K562 (cell line): ENCODE measurements at regions not wholly inside any gene's neighbourhood (a gene's known extent, or its start where the extent isn't known, plus 50 kb on each side); places are given as distances from the start of the nearest gene placed in this dataset.

ENCODE experiments used
- ATAC-seq: fragments of 200-7000 bp; cut with Tn5 transposase; 3 replicates; pipeline ENCODE4 v1.9.1; 2020; ENCODE audit warnings: moderate library complexity
- BruUV-seq: library from RNA; stranded (reverse); fragments of 400-500 nt; replicated peaks from 2 replicates; lab custom pipeline; 2021; lab: Mats Ljungman, UMichigan
- CTCF ChIA-PET: fragments of 300-600 bp; formaldehyde crosslinking; extraction: SDS; loops from one replicate; lab custom pipeline; 2021; ENCODE audit warnings: low intra/inter-chr PET ratio; lab: Yijun Ruan, JAX
- POLR2A ChIA-PET: fragments of 300-600, 350-650 bp; sonication (Branson Sonifier 250); formaldehyde crosslinking; extraction: SDS; loops from one replicate; lab custom pipeline; 2021; ENCODE audit warnings: antibody characterized with exemption, inconsistent platforms; lab: Yijun Ruan, JAX
- DNase-seq, 4 experiments: peaks; one replicate each; pipeline versions ENCODE4 v3.0.0 to v3.0.0-alpha.2; 2011 to 2018; ENCODE audit warnings: low spot score in 3 of 4, mixed read lengths in 3 of 4; ENCODE audit errors: extremely low read depth in 1 of 4
- FAIRE-seq: peaks from 2 replicates; lab custom pipeline; 2011; peaks lifted over from hg19 to GRCh38; lab: Jason Lieb, UNC
- H2AFZ ChIP-seq: 2 replicates; pipeline ENCODE4 v1.6.0; 2011; ENCODE audit warnings: low read depth, low read length, control low read depth, inconsistent platforms
- H3K27ac ChIP-seq: fragments of 200-600 bp; 3 replicates; pipeline ENCODE4 v1.8.0; 2011; ENCODE audit warnings: low read depth, mild to moderate bottlenecking, control low read depth, inconsistent platforms, low read length, moderate library complexity, mixed read lengths; ENCODE audit errors: extremely low read depth
- H3K27me3 ChIP-seq, 2 experiments: fragments of 300-600 bp in 1 of 2; 2 replicates in 1 of 2; 3 replicates in 1 of 2; pipeline versions ENCODE4 v1.6.0 to v1.8.0; 2011; ENCODE audit warnings: inconsistent platforms in 2 of 2, low read length in 2 of 2, mild to moderate bottlenecking in 1 of 2, mixed read lengths in 1 of 2, moderate library complexity in 1 of 2; ENCODE audit not compliant: control insufficient read depth in 2 of 2, insufficient read depth in 2 of 2
- H3K36me3 ChIP-seq: fragments of 300-600 bp; 3 replicates; pipeline ENCODE4 v1.8.0; 2011; ENCODE audit warnings: mild to moderate bottlenecking, low read length, inconsistent platforms; ENCODE audit not compliant: control insufficient read depth, insufficient read depth
- H3K4me1 ChIP-seq, 2 experiments: fragments of 200-600 bp in 1 of 2; replicated peaks in 1 of 2; 2 replicates in 1 of 2; 3 replicates in 1 of 2; pipeline versions ENCODE4 v1.5.1 to v1.8.0; 2011; ENCODE audit warnings: inconsistent platforms in 2 of 2, low read length in 2 of 2, mild to moderate bottlenecking in 1 of 2, mixed read lengths in 1 of 2, moderate library complexity in 1 of 2; ENCODE audit not compliant: control insufficient read depth in 2 of 2, insufficient read depth in 2 of 2
- H3K4me2 ChIP-seq: 2 replicates; pipeline ENCODE4 v1.6.1; 2011; ENCODE audit warnings: low read length, control low read depth, inconsistent platforms, mixed read lengths; ENCODE audit not compliant: insufficient read depth
- H3K4me3 ChIP-seq: fragments of 200-600 bp; sonication (generic), shearing (Covaris generic); 2 replicates; pipeline ENCODE4 v1.5.1; 2016; ENCODE audit warnings: control low read depth, inconsistent platforms
- H3K79me2 ChIP-seq: fragments of 200-600 bp; 3 replicates; pipeline ENCODE4 v1.8.0; 2011; ENCODE audit warnings: low read length, inconsistent platforms; ENCODE audit not compliant: control insufficient read depth, insufficient read depth
- H3K9ac ChIP-seq, 2 experiments: 2 replicates each; pipeline versions ENCODE4 v1.6.0 to v1.6.1; 2011; ENCODE audit warnings: low read depth in 2 of 2, low read length in 2 of 2, control low read depth in 1 of 2, inconsistent platforms in 1 of 2, mild to moderate bottlenecking in 1 of 2, mixed read lengths in 1 of 2; ENCODE audit not compliant: insufficient read depth in 1 of 2
- H3K9me1 ChIP-seq: one replicate; pipeline ENCODE4 v1.6.0; 2011; ENCODE audit warnings: inconsistent platforms, mild to moderate bottlenecking, low read length, moderate library complexity; ENCODE audit not compliant: control insufficient read depth, insufficient read depth
- H3K9me3 ChIP-seq: replicated peaks from 2 replicates; pipeline ENCODE4 v1.5.1; 2011; ENCODE audit warnings: low read depth, low read length, inconsistent platforms; ENCODE audit not compliant: control insufficient read depth, insufficient read depth
- H4K20me1 ChIP-seq: replicated peaks from 2 replicates; pipeline ENCODE4 v1.6.1; 2011; ENCODE audit warnings: low read length, inconsistent platforms, mixed read lengths; ENCODE audit not compliant: control insufficient read depth, insufficient read depth
- CBFA2T2 ChIP-seq: fragments of 450-650 bp; conservative IDR thresholded peaks from 2 replicates; pipeline ENCODE4 v1.6.1; 2017; ENCODE audit warnings: mild to moderate bottlenecking
- CREM ChIP-seq: IDR thresholded peaks from 2 replicates; pipeline ENCODE4 v1.6.1; 2014; ENCODE audit warnings: antibody characterized with exemption, low read depth
- ETV5 ChIP-seq: sonication (generic); formaldehyde crosslinking; IDR thresholded peaks from 2 replicates; pipeline ENCODE4 v1.4.0; 2020; ENCODE audit warnings: low read depth, mild to moderate bottlenecking, missing genetic modification reagents
- MTA2 ChIP-seq: fragments of 450-650 bp; IDR thresholded peaks from 2 replicates; pipeline ENCODE4 v1.6.1; 2016; ENCODE audit warnings: low read depth
- NCOA6 ChIP-seq: fragments of 450-650 bp; IDR thresholded peaks from 2 replicates; pipeline ENCODE4 v1.6.1; 2017; ENCODE audit warnings: mild to moderate bottlenecking
- PHF21A ChIP-seq: fragments of 450-650 bp; IDR thresholded peaks from 2 replicates; pipeline ENCODE4 v1.6.1; 2017; ENCODE audit warnings: low read depth, borderline replicate concordance
- PTRF ChIP-seq: fragments of 450-650 bp; IDR thresholded peaks from 2 replicates; pipeline ENCODE4 v1.6.1; 2016; ENCODE audit warnings: mild to moderate bottlenecking, missing genetic modification characterization, missing compliant biosample characterization
- RUNX1 ChIP-seq: sonication (generic); IDR thresholded peaks from 2 replicates; pipeline ENCODE4 v1.6.1; 2016; ENCODE audit warnings: antibody characterized with exemption, low read depth
- SIN3B ChIP-seq: fragments of 450-650 bp; IDR thresholded peaks from 2 replicates; pipeline ENCODE4 v1.6.1; 2017; ENCODE audit warnings: low read depth, mild to moderate bottlenecking, moderate library complexity
- SMARCC2 ChIP-seq: fragments of 450-650 bp; IDR thresholded peaks from 2 replicates; pipeline ENCODE4 v1.6.1; 2017; ENCODE audit warnings: antibody characterized with exemption, moderate library complexity, mild to moderate bottlenecking, low read depth
- TFAM ChIP-seq: fragments of 250-450 bp; sonication (Bioruptor Pico); conservative IDR thresholded peaks from 2 replicates; pipeline ENCODE4 v1.5.0; 2021; ENCODE audit warnings: mild to moderate bottlenecking, moderate library complexity
- ZC3H11A ChIP-seq: IDR thresholded peaks from 2 replicates; pipeline ENCODE4 v1.6.1; 2012; ENCODE audit warnings: low read depth, low read length, improper control_type of control experiment
- ZNF408 ChIP-seq: fragments of 250-450 bp; sonication (Bioruptor Pico); IDR thresholded peaks from 2 replicates; pipeline ENCODE4 v1.4.0; 2020; ENCODE audit warnings: low read depth, mild to moderate bottlenecking, moderate library complexity
- ZNF445 ChIP-seq: fragments of 250-450 bp; sonication (Bioruptor Pico); IDR thresholded peaks from 2 replicates; pipeline ENCODE4 v1.4.0; 2020; ENCODE audit warnings: low read depth, mild to moderate bottlenecking, moderate library complexity
- ZNF77 ChIP-seq: fragments of 250-450 bp; sonication (Bioruptor Pico); IDR thresholded peaks from 2 replicates; pipeline ENCODE4 v1.5.0; 2020
- WGBS: fragments of 100-300 bp; shearing (Covaris generic); methylation state at CpG from one replicate; pipeline ENCODE4 v1.1.6; 2016; ENCODE audit warnings: low coverage, mixed read lengths; ENCODE audit not compliant: insufficient coverage; ENCODE audit errors: missing lambda C conversion rate; 5-methylcytosine and 5-hydroxymethylcytosine counted together
- in situ Hi-C: fragments of 300-500 bp; cut with MboI; formaldehyde crosslinking; loops from 4 replicates; pipeline ENCODE4 v1.15.0; 2018; ENCODE audit warnings: inconsistent platforms, mixed read lengths
- intact Hi-C: fragments of 100-400 bp; cut with micrococcal nuclease; formaldehyde crosslinking; loops from 2 replicates; pipeline ENCODE4 v1.14.2; 2022
- TF ChIP-seq, protein P1 (sequence below): sonication (generic); formaldehyde crosslinking; IDR thresholded peaks from 2 replicates; pipeline ENCODE4 v1.8.1; 2023; ENCODE audit warnings: mild to moderate bottlenecking, missing genetic modification reagents
- TF ChIP-seq, protein P2 (sequence below): sonication (generic); formaldehyde crosslinking; IDR thresholded peaks from 2 replicates; pipeline ENCODE4 v1.8.0; 2022; ENCODE audit warnings: missing genetic modification reagents, mild to moderate bottlenecking, moderate library complexity, borderline replicate concordance

DNA sequence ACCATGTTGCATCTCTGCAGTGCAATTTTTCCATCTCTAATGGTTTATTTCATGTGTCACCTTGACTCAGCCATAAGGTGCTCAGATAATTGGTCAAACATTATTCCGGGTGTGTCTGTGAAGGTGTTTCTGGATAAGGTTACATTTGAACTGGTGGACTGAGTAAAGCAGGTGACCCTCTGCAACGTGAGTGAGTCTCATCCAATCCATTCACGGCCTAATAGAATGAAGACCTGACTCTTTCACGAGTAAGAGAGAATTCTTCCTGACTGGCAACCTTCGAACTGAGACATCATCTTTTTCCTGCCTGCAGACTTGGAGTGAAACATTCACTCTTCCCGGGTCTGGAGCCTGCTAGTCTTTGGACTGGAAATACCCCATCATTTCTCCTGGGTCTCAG, 77.1 kb upstream of the SLC22A23 start:
- intact Hi-C loops (no loop called here), in situ Hi-C loops (no loop called here)
- FAIRE-seq (no peak), ATAC-seq (no peak), DNase-seq (no peak)
- peaks cover 54 to 79% of the 10 kb centered on the region in 2 experiments for H3K27me3 ChIP-seq
- ChIA-PET POLR2A (no interaction called here), CTCF (no interaction called here)
- no peaks in the 10 kb centered on the region for H3K36me3 ChIP-seq
- H3K79me2 ChIP-seq: no peaks in the 10 kb centered on the region
- H3K9me1 ChIP-seq: no peaks in the 10 kb centered on the region
- 0 out of 2 replicates have a peak, but pooled peaks cover 2% of the 10 kb centered on the region for H4K20me1 ChIP-seq
- no peak overlapping the region for H3K4me3 ChIP-seq
- no peaks in the 10 kb centered on the region for H3K9me3 ChIP-seq
- H2AFZ ChIP-seq: no peak overlapping the region
- H3K27ac ChIP-seq: no peak overlapping the region
- no peaks in the 10 kb centered on the region for H3K4me1 ChIP-seq
- TF ChIP-seq ZC3H11A (no peak), TFAM (no peak), RUNX1 (no peak), PTRF (no peak), PHF21A (no peak), MTA2 (no peak), SIN3B (no peak), ZNF77 (no peak), ETV5 (CRISPR knock-in tag) (no peak), NCOA6 (no peak), ZNF408 (CRISPR knock-in tag) (no peak), CREM (no peak), ZNF445 (no peak), CBFA2T2 (no peak), SMARCC2 (no peak)
- TF ChIP-seq, protein P1, sequence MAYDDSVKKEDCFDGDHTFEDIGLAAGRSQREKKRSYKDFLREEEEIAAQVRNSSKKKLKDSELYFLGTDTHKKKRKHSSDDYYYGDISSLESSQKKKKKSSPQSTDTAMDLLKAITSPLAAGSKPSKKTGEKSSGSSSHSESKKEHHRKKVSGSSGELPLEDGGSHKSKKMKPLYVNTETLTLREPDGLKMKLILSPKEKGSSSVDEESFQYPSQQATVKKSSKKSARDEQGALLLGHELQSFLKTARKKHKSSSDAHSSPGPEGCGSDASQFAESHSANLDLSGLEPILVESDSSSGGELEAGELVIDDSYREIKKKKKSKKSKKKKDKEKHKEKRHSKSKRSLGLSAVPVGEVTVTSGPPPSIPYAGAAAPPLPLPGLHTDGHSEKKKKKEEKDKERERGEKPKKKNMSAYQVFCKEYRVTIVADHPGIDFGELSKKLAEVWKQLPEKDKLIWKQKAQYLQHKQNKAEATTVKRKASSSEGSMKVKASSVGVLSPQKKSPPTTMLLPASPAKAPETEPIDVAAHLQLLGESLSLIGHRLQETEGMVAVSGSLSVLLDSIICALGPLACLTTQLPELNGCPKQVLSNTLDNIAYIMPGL (CRISPR knock-in tag): no peak
- TF ChIP-seq, protein P2, sequence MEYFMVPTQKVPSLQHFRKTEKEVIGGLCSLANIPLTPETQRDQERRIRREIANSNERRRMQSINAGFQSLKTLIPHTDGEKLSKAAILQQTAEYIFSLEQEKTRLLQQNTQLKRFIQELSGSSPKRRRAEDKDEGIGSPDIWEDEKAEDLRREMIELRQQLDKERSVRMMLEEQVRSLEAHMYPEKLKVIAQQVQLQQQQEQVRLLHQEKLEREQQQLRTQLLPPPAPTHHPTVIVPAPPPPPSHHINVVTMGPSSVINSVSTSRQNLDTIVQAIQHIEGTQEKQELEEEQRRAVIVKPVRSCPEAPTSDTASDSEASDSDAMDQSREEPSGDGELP (CRISPR knock-in tag): no peak
- H3K4me2 ChIP-seq: no peak overlapping the region
- 2% methylated on average over 6 of the region's 6 CpGs for WGBS
- H3K9ac ChIP-seq: no peak overlapping the region
- no TSS peak for BruUV-seq
